ENCODE measurements at regions not wholly inside any gene's neighbourhood (a gene's known extent, or its start where the extent isn't known, plus 50 kb on each side); places are given as distances from the start of the nearest gene placed in this dataset.

DNA sequence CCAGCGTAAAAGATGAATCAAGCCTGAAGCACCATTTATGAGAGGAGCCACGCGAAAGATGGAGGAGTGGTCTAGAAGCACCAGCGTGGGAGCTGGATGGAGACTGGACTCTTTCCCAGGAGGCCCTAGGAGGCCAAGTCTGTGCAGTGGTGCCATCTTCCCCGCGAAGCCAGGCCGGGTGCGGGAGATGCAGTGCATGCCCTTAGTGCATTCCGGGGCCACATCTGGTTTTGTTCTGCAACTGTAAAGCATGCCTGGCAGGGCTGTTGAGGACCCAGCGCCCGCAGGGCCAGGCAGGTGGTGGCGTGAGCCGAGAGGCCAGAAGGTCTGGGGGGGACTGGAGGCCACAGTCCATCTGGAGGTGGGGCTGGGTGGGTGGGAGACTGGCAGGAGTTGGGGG lies 78.6 kb upstream of the ADRA2C start:
- TF ChIP-seq CTCF (conservative IDR thresholded peaks at IDR 0.05) = no peak
- TF ChIP-seq ZFX (IDR thresholded peaks at IDR 0.05) = no peak

All from C4-2B (cell line).